Left ventricle myocardium inferior (tissue), 1 donor: ENCODE measurements at regions not wholly inside any gene's neighbourhood (a gene's known extent, or its start where the extent isn't known, plus 50 kb on each side); places are given as distances from the start of the nearest gene placed in this dataset.

Experiments used
- DNase-seq: peaks from one replicate; pipeline ENCODE4 v3.0.0-alpha.2; 2020
- H3K27ac ChIP-seq: fragments of 200-600 bp; replicated peaks from 2 replicates; pipeline ENCODE4 v1.8.0; 2021
- H3K27me3 ChIP-seq: fragments of 200-600 bp; 2 replicates; pipeline ENCODE4 v1.8.0; 2021; ENCODE audit warnings: low read depth
- H3K36me3 ChIP-seq: fragments of 200-600 bp; 2 replicates; pipeline ENCODE4 v1.8.0; 2021
- H3K4me1 ChIP-seq: fragments of 200-600 bp; 2 replicates; pipeline ENCODE4 v1.8.0; 2021
- H3K4me3 ChIP-seq: fragments of 200-600 bp; 2 replicates; pipeline ENCODE4 v1.8.0; 2021; ENCODE audit warnings: mild to moderate bottlenecking, moderate library complexity
- H3K9me3 ChIP-seq: fragments of 200-600 bp; replicated peaks from 2 replicates; pipeline ENCODE4 v1.8.0; 2021
- intact Hi-C: fragments of 100-400 bp; cut with micrococcal nuclease; formaldehyde crosslinking; loops from one replicate; pipeline ENCODE4 v1.11.0; 2022
- TF ChIP-seq, protein P1 (sequence below): fragments of 200-600 bp; IDR thresholded peaks from 2 replicates; pipeline ENCODE4 v1.8.0; 2021; ENCODE audit warnings: antibody characterized with exemption, mild to moderate bottlenecking, borderline replicate concordance
- donor health status: DM: no; HTN: yes; CAD: no; lungs with severe emphysema.

DNA sequence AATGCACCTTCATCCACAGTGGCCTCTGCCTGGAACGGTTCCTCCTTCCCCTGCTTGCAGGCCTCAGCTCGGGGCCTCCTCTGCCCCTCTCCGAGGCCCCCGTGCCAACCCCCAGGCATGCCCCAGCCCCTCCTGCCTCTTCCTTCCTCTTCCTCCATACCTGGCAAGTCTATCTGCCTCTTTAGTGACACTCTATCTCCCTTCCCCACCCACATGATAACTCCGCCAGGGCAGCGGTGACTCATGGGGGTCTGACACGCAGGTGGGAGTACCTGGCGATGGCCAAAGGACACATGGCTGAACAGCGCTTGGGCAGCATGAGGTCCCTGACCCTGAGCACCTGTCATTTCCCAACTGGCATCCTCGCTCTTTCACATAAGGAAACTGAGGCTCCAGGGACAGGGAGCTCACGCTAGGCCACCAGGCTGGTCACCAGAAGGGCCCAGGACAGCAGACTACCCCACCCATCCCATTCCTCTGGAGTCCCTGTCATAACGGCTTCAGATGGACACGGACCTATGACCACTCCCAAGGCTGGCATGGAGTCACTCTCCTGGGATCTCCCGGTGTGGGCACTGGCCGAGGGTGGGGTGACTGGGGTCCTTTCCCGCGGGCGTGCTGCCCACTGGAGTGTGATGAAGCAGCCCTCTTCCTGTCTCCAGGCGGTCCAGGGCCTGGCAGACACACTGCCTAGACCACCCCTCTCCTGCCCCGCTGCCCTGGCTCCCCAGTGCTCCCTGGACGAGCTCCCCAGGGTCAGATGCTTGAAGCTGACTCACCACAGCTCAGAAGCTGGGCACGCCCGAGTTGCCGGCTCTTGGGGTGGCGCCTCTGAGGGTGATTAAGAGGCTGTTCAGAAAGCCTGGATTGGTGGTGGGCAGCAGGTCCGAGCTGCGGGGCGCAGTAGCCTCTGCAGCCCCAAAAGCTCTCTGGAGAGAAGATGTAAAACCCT, 100.6 kb downstream of the ENGASE start:
- DNase-seq, result no peak
- H3K9me3 ChIP-seq, result no peaks in the 10 kb centered on the region
- H3K36me3 ChIP-seq, result no peaks in the 10 kb centered on the region
- H3K4me3 ChIP-seq, result no peak overlapping the region
- TF ChIP-seq, protein P1, sequence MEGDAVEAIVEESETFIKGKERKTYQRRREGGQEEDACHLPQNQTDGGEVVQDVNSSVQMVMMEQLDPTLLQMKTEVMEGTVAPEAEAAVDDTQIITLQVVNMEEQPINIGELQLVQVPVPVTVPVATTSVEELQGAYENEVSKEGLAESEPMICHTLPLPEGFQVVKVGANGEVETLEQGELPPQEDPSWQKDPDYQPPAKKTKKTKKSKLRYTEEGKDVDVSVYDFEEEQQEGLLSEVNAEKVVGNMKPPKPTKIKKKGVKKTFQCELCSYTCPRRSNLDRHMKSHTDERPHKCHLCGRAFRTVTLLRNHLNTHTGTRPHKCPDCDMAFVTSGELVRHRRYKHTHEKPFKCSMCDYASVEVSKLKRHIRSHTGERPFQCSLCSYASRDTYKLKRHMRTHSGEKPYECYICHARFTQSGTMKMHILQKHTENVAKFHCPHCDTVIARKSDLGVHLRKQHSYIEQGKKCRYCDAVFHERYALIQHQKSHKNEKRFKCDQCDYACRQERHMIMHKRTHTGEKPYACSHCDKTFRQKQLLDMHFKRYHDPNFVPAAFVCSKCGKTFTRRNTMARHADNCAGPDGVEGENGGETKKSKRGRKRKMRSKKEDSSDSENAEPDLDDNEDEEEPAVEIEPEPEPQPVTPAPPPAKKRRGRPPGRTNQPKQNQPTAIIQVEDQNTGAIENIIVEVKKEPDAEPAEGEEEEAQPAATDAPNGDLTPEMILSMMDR, result no peak
- intact Hi-C loops, result no loop called here
- H3K27me3 ChIP-seq, result peaks cover 66% of the 10 kb centered on the region
- H3K27ac ChIP-seq, result no peak overlapping the region
- no peaks in the 10 kb centered on the region for H3K4me1 ChIP-seq

DNA sequence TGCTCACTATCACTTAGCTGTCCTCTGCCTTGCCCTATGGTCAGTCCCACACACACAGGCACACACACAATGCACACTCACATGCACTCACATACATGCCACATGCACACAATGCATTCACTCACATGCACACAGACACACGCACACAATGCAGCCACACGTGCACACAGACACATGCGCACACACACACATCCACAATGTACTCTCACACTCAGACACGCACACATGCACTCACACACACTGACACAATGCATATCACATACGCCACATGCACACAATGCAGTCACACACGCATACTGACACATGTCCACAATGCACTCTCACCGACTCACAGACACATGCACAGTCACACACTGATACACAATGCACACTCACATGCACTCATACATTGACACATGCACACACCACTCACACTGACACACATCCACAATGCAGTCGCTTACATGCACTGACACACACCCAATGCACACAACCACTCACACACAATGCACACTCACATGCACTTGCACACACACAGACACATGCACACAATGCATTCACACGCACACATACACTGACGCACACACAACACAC, 99.7 kb downstream of the ENGASE start:
- intact Hi-C loops, result no loop called here
- no peaks in the 10 kb centered on the region for H3K36me3 ChIP-seq
- peaks cover 66% of the 10 kb centered on the region for H3K27me3 ChIP-seq
- no peak for DNase-seq
- TF ChIP-seq, protein P1, result no peak
- H3K4me1 ChIP-seq, result no peaks in the 10 kb centered on the region
- H3K27ac ChIP-seq, result no peak overlapping the region
- H3K9me3 ChIP-seq, result no peaks in the 10 kb centered on the region
- H3K4me3 ChIP-seq, result no peak overlapping the region

DNA sequence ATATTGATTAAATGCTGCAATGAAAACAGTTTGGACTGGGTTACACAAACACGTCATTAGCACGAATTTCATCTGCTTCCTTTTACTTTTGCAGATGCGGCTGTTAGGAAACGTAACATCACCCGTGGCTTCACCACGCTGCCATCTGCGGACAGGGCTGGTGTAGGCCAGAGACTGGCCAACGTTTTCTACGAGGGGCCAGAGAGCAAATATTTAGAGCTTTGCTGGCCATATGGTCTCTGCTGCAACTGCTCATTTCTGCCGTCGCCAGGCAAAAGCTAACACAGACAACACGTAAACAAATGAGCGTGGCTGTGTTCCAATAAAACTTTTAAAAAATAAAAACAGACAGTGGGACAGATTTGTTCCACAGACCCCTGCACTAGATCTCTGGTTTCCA, 96.6 kb downstream of the ENGASE start:
- DNase-seq, result no peak
- H3K27ac ChIP-seq, result no peak overlapping the region
- no peaks in the 10 kb centered on the region for H3K9me3 ChIP-seq
- H3K36me3 ChIP-seq, result no peaks in the 10 kb centered on the region
- TF ChIP-seq, protein P1, result no peak
- no peaks in the 10 kb centered on the region for H3K4me1 ChIP-seq
- no peak overlapping the region for H3K4me3 ChIP-seq
- H3K27me3 ChIP-seq, result peaks cover 66% of the 10 kb centered on the region
- intact Hi-C loops, result no loop called here

DNA sequence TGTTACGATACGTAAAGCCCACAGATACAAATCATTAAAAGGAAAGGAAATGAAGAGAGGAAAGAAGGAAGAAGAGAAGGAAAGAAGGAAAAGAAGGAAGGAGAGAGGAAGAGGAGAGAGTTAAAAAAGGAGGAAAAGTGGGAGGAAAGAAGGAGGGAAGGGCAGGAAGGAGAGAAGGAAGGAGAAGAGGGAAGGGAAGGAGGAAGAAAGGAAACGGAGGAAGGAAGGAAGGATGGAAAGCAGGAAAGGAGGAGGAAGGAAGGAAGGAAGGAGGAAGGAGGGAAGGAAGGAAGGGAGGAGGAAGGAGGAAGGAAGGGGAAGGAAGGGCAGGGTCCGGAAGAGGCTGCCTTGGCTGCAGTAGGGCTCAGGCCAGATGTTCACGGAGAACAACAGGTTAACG, 95.2 kb downstream of the ENGASE start:
- Histone ChIP-seq H3K27ac (no peak overlapping the region), H3K27me3 (peaks cover 66% of the 10 kb centered on the region), H3K4me1 (no peaks in the 10 kb centered on the region), H3K4me3 (no peak overlapping the region), H3K36me3 (no peaks in the 10 kb centered on the region), H3K9me3 (no peaks in the 10 kb centered on the region)
- TF ChIP-seq, protein P1, result no peak
- intact Hi-C loops, result no loop called here
- DNase-seq, result no peak

DNA sequence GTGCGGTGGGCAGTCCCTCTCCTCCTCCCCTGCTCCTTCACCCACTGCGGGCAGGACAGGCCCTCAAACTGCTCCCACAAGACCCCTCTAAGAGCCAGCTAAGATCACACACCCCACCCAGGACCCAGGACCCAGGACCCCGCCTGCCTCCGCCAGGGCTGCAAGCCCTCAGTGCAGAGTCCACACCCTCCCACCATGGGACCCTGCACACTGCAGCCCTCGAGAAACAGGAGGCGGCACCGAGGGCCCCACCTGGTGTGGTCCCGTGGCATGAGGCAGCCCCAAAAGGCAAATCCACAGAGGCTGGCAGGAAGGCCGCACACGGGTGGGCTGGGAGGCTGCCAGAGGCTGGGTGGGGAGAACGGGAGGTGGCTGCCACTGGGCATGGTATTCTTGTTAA, 94.7 kb downstream of the ENGASE start:
- Histone ChIP-seq H3K27ac (no peak overlapping the region), H3K4me3 (no peak overlapping the region), H3K36me3 (no peaks in the 10 kb centered on the region), H3K9me3 (no peaks in the 10 kb centered on the region), H3K27me3 (peaks cover 66% of the 10 kb centered on the region), H3K4me1 (no peaks in the 10 kb centered on the region)
- TF ChIP-seq, protein P1, result no peak
- DNase-seq, result no peak
- intact Hi-C loops, result no loop called here
